ENCODE measurements at regions not wholly inside any gene's neighbourhood (a gene's known extent, or its start where the extent isn't known, plus 50 kb on each side); places are given as distances from the start of the nearest gene placed in this dataset.

DNA sequence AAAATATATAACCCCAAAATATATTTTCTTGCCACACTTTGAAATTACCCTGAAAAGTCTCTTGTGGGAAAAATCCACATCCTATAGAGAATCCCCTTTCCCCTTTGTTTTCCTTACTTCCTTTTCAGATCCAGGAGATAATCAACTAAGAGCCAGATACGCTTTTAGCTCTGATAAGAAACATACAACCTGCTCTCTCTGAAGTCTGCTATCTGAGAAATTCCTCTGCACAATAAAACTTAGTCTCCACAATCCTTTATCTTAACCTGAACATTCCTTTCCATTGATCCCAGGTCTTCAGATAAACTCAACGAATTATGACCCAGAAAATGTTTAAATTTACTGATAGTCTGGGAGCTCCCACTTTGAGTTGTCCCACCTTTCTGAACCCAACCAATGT lies 233.4 kb upstream of the SETMAR start:
- TF ChIP-seq POLR2AphosphoS5 (IDR thresholded peaks at IDR 0.05; ENCODE audit: low read depth, low read length) = no peak
- no peak for TF ChIP-seq POLR2A (IDR thresholded peaks at IDR 0.05; ENCODE audit: low read depth, low read length)

All from GM12892 (cell line).